GM23338 (cell line): ENCODE measurements at regions not wholly inside any gene's neighbourhood (a gene's known extent, or its start where the extent isn't known, plus 50 kb on each side); places are given as distances from the start of the nearest gene placed in this dataset.

ENCODE experiments used
- ATAC-seq: fragments of 200-7000 bp; cut with Tn5 transposase; 3 replicates; pipeline ENCODE4 v1.9.1; 2020
- DNase-seq: peaks from one replicate; pipeline ENCODE4 v3.0.0-alpha.2; 2015; ENCODE audit warnings: low spot score
- H2AFZ ChIP-seq: fragments of 200-600 bp; sonication (generic); 2 replicates; pipeline ENCODE4 v1.8.0; 2016; ENCODE audit warnings: antibody characterized with exemption, mild to moderate bottlenecking, moderate library complexity
- H3F3A ChIP-seq: fragments of 200-600 bp; sonication (generic); replicated peaks from 2 replicates; pipeline ENCODE4 v1.8.0; 2017; ENCODE audit warnings: antibody characterized with exemption, mixed run types, low read depth
- H3K27ac ChIP-seq: fragments of 200-600 bp; sonication (generic); 2 replicates; pipeline ENCODE4 v1.6.1; 2016; ENCODE audit warnings: low read depth
- H3K27me3 ChIP-seq: fragments of 200-600 bp; sonication (generic); 2 replicates; pipeline ENCODE4 v1.8.0; 2016; ENCODE audit warnings: mild to moderate bottlenecking, mixed run types, moderate library complexity; ENCODE audit not compliant: insufficient read depth
- H3K36me3 ChIP-seq: fragments of 200-600 bp; sonication (generic); 2 replicates; pipeline ENCODE4 v1.8.0; 2016; ENCODE audit warnings: mild to moderate bottlenecking; ENCODE audit not compliant: insufficient read depth
- H3K4me1 ChIP-seq: fragments of 200-600 bp; sonication (generic); 2 replicates; pipeline ENCODE4 v1.8.0; 2016; ENCODE audit warnings: mild to moderate bottlenecking, moderate library complexity; ENCODE audit not compliant: insufficient read depth
- H3K4me2 ChIP-seq: fragments of 200-600 bp; sonication (generic); 2 replicates; pipeline ENCODE4 v1.7.1; 2017; ENCODE audit warnings: mixed run types
- H3K4me3 ChIP-seq: fragments of 200-600 bp; sonication (generic); 2 replicates; pipeline ENCODE4 v1.6.1; 2016; ENCODE audit warnings: mixed run types
- H3K79me2 ChIP-seq: fragments of 200-600 bp; sonication (generic); replicated peaks from 2 replicates; pipeline ENCODE4 v1.8.0; 2017; ENCODE audit warnings: mild to moderate bottlenecking; ENCODE audit not compliant: insufficient read depth
- H3K9me2 ChIP-seq: fragments of 200-600 bp; sonication (generic); 2 replicates; pipeline ENCODE4 v1.8.0; 2017; ENCODE audit not compliant: insufficient read depth
- H4K20me1 ChIP-seq: fragments of 200-600 bp; sonication (generic); replicated peaks from 2 replicates; pipeline ENCODE4 v1.8.0; 2017; ENCODE audit warnings: mild to moderate bottlenecking; ENCODE audit not compliant: insufficient read depth
- H3K27ac Mint-ChIP-seq: 2 replicates; pipeline ENCODE4 v1.8.0; 2020; ENCODE audit warnings: inconsistent platforms, mild to moderate bottlenecking, moderate library complexity, mixed read lengths
- H3K27me3 Mint-ChIP-seq: 3 replicates; pipeline ENCODE4 v1.8.0; 2022; ENCODE audit warnings: low read depth, mild to moderate bottlenecking, moderate library complexity, mixed read lengths, inconsistent platforms; ENCODE audit not compliant: insufficient read depth, poor library complexity
- H3K36me3 Mint-ChIP-seq: 3 replicates; pipeline ENCODE4 v1.8.0; 2021; ENCODE audit warnings: low read depth, mild to moderate bottlenecking, inconsistent platforms, moderate library complexity, mixed read lengths
- H3K4me1 Mint-ChIP-seq: 3 replicates; pipeline ENCODE4 v1.8.0; 2020; ENCODE audit warnings: mild to moderate bottlenecking, inconsistent platforms, mixed read lengths
- H3K4me3 Mint-ChIP-seq: 3 replicates; pipeline ENCODE4 v1.8.0; 2021; ENCODE audit warnings: moderate library complexity, mild to moderate bottlenecking, inconsistent platforms, mixed read lengths
- H3K9me3 Mint-ChIP-seq: 3 replicates; pipeline ENCODE4 v1.8.0; 2020; ENCODE audit warnings: moderate library complexity, mild to moderate bottlenecking, inconsistent platforms, mixed read lengths
- CREB1 ChIP-seq: fragments of 250-450 bp; sonication (Bioruptor Pico); IDR thresholded peaks from 2 replicates; pipeline ENCODE4 v1.5.0; 2020; ENCODE audit warnings: low read depth, mild to moderate bottlenecking, moderate library complexity
- CTCF ChIP-seq, 2 experiments: fragments of 200-600 bp in 1 of 2; sonication (generic) in 1 of 2; conservative IDR thresholded peaks; 2 replicates each; pipeline versions ENCODE4 v1.5.1 to v1.6.1; 2016 to 2017; ENCODE audit warnings: antibody characterized with exemption in 2 of 2, low read depth in 2 of 2, mild to moderate bottlenecking in 2 of 2, moderate library complexity in 1 of 2
- ETS1 ChIP-seq: IDR thresholded peaks from 2 replicates; pipeline ENCODE4 v1.6.1; 2016; ENCODE audit warnings: antibody characterized with exemption
- EZH2 ChIP-seq: fragments of 200-600 bp; sonication (generic); IDR thresholded peaks from one replicate; pipeline ENCODE4 v1.8.0; 2017; ENCODE audit warnings: antibody characterized with exemption, mild to moderate bottlenecking, low read depth; ENCODE audit not compliant: unreplicated experiment
- EZH2phosphoT487 ChIP-seq: fragments of 200-600 bp; sonication (generic); IDR thresholded peaks from one replicate; pipeline ENCODE4 v1.8.1; 2018; ENCODE audit warnings: antibody characterized with exemption; ENCODE audit not compliant: unreplicated experiment
- JUNB ChIP-seq: IDR thresholded peaks from one replicate; pipeline ENCODE4 v1.6.1; 2016; ENCODE audit warnings: antibody characterized with exemption; ENCODE audit not compliant: unreplicated experiment
- NANOG ChIP-seq: IDR thresholded peaks from 2 replicates; pipeline ENCODE4 v1.6.1; 2016; ENCODE audit warnings: antibody characterized with exemption, borderline replicate concordance
- POLR2AphosphoS5 ChIP-seq: IDR thresholded peaks from 2 replicates; pipeline ENCODE4 v1.6.1; 2016; ENCODE audit warnings: antibody characterized with exemption, low read depth
- REST ChIP-seq: IDR thresholded peaks from one replicate; pipeline ENCODE4 v1.6.1; 2018; ENCODE audit warnings: antibody characterized with exemption; ENCODE audit not compliant: unreplicated experiment
- STAT1 ChIP-seq: IDR thresholded peaks from one replicate; pipeline ENCODE4 v1.6.1; 2016; ENCODE audit warnings: antibody characterized with exemption; ENCODE audit not compliant: unreplicated experiment
- ZNF114 ChIP-seq: fragments of 250-450 bp; sonication (Bioruptor Pico); IDR thresholded peaks from 2 replicates; pipeline ENCODE4 v1.5.0; 2020; ENCODE audit warnings: mild to moderate bottlenecking, moderate library complexity
- ZNF331 ChIP-seq: fragments of 250-450 bp; sonication (Bioruptor Pico); IDR thresholded peaks from 2 replicates; pipeline ENCODE4 v1.5.0; 2020; ENCODE audit warnings: low read depth, mild to moderate bottlenecking, moderate library complexity
- ZNF462 ChIP-seq: fragments of 250-450 bp; sonication (Bioruptor Pico); IDR thresholded peaks from 2 replicates; pipeline ENCODE4 v1.5.0; 2020; ENCODE audit warnings: mild to moderate bottlenecking, moderate library complexity

GRCh38 chr6:44717431-44717830 is 329.9 kb downstream of the CDC5L start:
- Histone ChIP-seq H3K9me2 (0 out of 2 replicates have a peak, but pooled peaks cover 3% of the 10 kb centered on the region), H4K20me1 (no peaks in the 10 kb centered on the region), H3K4me3 (no peak overlapping the region), H2AFZ (no peak overlapping the region), H3K79me2 (no peaks in the 10 kb centered on the region), H3K4me1 (no peaks in the 10 kb centered on the region), H3K4me2 (no peak overlapping the region), H3F3A (no peaks in the 10 kb centered on the region), H3K36me3 (no peaks in the 10 kb centered on the region), H3K27ac (no peak overlapping the region), H3K27me3 (no peaks in the 10 kb centered on the region)
- H3K4me3 Mint-ChIP-seq = no peak overlapping the region
- H3K4me1 Mint-ChIP-seq = peaks cover 4% of the 10 kb centered on the region; the same call in 2 of the 3 replicates
- H3K27ac Mint-ChIP-seq = no peak overlapping the region
- no peak for TF ChIP-seq ZNF114 (CRISPR knock-in tag)
- no peak for TF ChIP-seq JUNB
- no peak for TF ChIP-seq EZH2phosphoT487
- no peak for TF ChIP-seq ETS1
- no peak for TF ChIP-seq CTCF (conservative IDR thresholded peaks at IDR 0.05; ENCODE audit: low read depth in 2 of 2)
- TF ChIP-seq CREB1 (CRISPR knock-in tag) = no peak
- no peak for TF ChIP-seq REST
- TF ChIP-seq EZH2 = no peak
- TF ChIP-seq STAT1 = no peak
- no peak for TF ChIP-seq POLR2AphosphoS5
- no peak for TF ChIP-seq ZNF331 (CRISPR knock-in tag)
- TF ChIP-seq NANOG = no peak
- TF ChIP-seq ZNF462 (CRISPR knock-in tag) = no peak
- ATAC-seq (no peak), DNase-seq (no peak)
- H3K36me3 Mint-ChIP-seq = no peaks in the 10 kb centered on the region
- peaks cover 4% of the 10 kb centered on the region for H3K27me3 Mint-ChIP-seq
- H3K9me3 Mint-ChIP-seq = no peaks in the 10 kb centered on the region
